ENCODE measurements at regions not wholly inside any gene's neighbourhood (a gene's known extent, or its start where the extent isn't known, plus 50 kb on each side); places are given as distances from the start of the nearest gene placed in this dataset.
"Not testable (repeated sequence)": the region's sequence is repeated elsewhere in the genome, so short reads cannot be mapped to it uniquely, and the experiment has no call there.

- not testable (repeated sequence) for TF ChIP-seq CTCF, POLR2A (IDR thresholded peaks at IDR 0.05)
These were observed 60.5 kb upstream of the FMOD start for GRCh38 chr1:203411431-203411830.
